Neural cell (in vitro differentiated cells): ENCODE measurements at regions not wholly inside any gene's neighbourhood (a gene's known extent, or its start where the extent isn't known, plus 50 kb on each side); places are given as distances from the start of the nearest gene placed in this dataset.

Source experiments
- H2AFZ ChIP-seq: fragments of 200-600, 300-800 bp; sonication (generic), shearing (Covaris generic); 2 replicates; pipeline ENCODE4 v1.6.0; 2014; ENCODE audit warnings: low read depth, mild to moderate bottlenecking, antibody characterized with exemption, low read length, moderate library complexity
- H3F3A ChIP-seq: fragments of 200-600 bp; shearing (Covaris generic); 2 replicates; pipeline ENCODE4 v1.6.1; 2016; ENCODE audit warnings: mild to moderate bottlenecking, moderate library complexity, mixed read lengths, antibody characterized with exemption, low read length; ENCODE audit not compliant: insufficient read depth, poor library complexity, severe bottlenecking
- H3K27ac ChIP-seq: fragments of 200-600, 300-800 bp; sonication (generic), shearing (Covaris generic); 2 replicates; pipeline ENCODE4 v1.5.1; 2014; ENCODE audit warnings: mild to moderate bottlenecking, low read length, moderate library complexity
- H3K27me3 ChIP-seq: fragments of 300-800, 200-600 bp; sonication (generic), shearing (Covaris generic); 2 replicates; pipeline ENCODE4 v1.6.0; 2014; ENCODE audit warnings: mild to moderate bottlenecking, low read depth, low read length, moderate library complexity; ENCODE audit not compliant: insufficient read depth
- H3K36me3 ChIP-seq: fragments of 300-800, 200-600 bp; sonication (generic), shearing (Covaris generic); 2 replicates; pipeline ENCODE4 v1.5.1; 2014; ENCODE audit warnings: mild to moderate bottlenecking, antibody characterized with exemption, low read length, moderate library complexity; ENCODE audit not compliant: insufficient read depth
- H3K4me2 ChIP-seq: fragments of 300-800, 200-600 bp; sonication (generic), shearing (Covaris generic); 2 replicates; pipeline ENCODE4 v1.6.0; 2014; ENCODE audit warnings: mild to moderate bottlenecking, low read length
- H3K4me3 ChIP-seq: fragments of 300-800, 200-600 bp; sonication (generic), shearing (Covaris generic); 2 replicates; pipeline ENCODE4 v1.5.1; 2014; ENCODE audit warnings: mild to moderate bottlenecking, low read length, moderate library complexity
- H3K79me2 ChIP-seq: fragments of 200-600 bp; shearing (Covaris generic); replicated peaks from 2 replicates; pipeline ENCODE4 v1.6.0; 2014; ENCODE audit warnings: mild to moderate bottlenecking, low read length, moderate library complexity; ENCODE audit not compliant: insufficient read depth
- H3K9ac ChIP-seq: fragments of 300-800, 200-600 bp; sonication (generic), shearing (Covaris generic); 2 replicates; pipeline ENCODE4 v1.6.1; 2016; ENCODE audit warnings: mild to moderate bottlenecking, low read length, mixed read lengths
- H3K9me2 ChIP-seq: fragments of 200-600 bp; shearing (Covaris generic); 2 replicates; pipeline ENCODE4 v1.6.1; 2016; ENCODE audit warnings: mild to moderate bottlenecking, low read length, mixed read lengths; ENCODE audit not compliant: insufficient read depth
- H3K9me3 ChIP-seq: fragments of 200-600, 300-800 bp; sonication (generic), shearing (Covaris generic); 2 replicates; pipeline ENCODE4 v1.6.1; 2016; ENCODE audit warnings: mild to moderate bottlenecking, mixed run types, low read length, moderate library complexity, mixed read lengths
- H4K20me1 ChIP-seq: fragments of 200-600 bp; shearing (Covaris generic); 2 replicates; pipeline ENCODE4 v1.6.1; 2016; ENCODE audit warnings: mild to moderate bottlenecking, mixed run types; ENCODE audit not compliant: insufficient read depth
- EP300 ChIP-seq: fragments of 450-650 bp; conservative IDR thresholded peaks from 2 replicates; pipeline ENCODE4 v1.6.1; 2014; ENCODE audit warnings: antibody characterized with exemption, mild to moderate bottlenecking, moderate library complexity; ENCODE audit not compliant: poor library complexity, severe bottlenecking
- EZH2 ChIP-seq: fragments of 200-600, 300-800 bp; shearing (Covaris generic), sonication (generic); IDR thresholded peaks from 2 replicates; pipeline ENCODE4 v1.6.1; 2014; ENCODE audit warnings: antibody characterized with exemption, low read length, borderline replicate concordance, mild to moderate bottlenecking; ENCODE audit not compliant: insufficient read depth, poor library complexity, severe bottlenecking
- MXI1 ChIP-seq: fragments of 450-650 bp; conservative IDR thresholded peaks from 2 replicates; pipeline ENCODE4 v1.6.1; 2014; ENCODE audit warnings: antibody characterized with exemption, mild to moderate bottlenecking; ENCODE audit not compliant: poor library complexity, severe bottlenecking
- POLR2AphosphoS5 ChIP-seq: IDR thresholded peaks from 2 replicates; pipeline ENCODE4 v1.6.1; 2012
- RAD21 ChIP-seq: fragments of 450-650 bp; conservative IDR thresholded peaks from 2 replicates; pipeline ENCODE4 v1.6.1; 2014; ENCODE audit warnings: antibody characterized with exemption, mild to moderate bottlenecking, moderate library complexity
- SMC3 ChIP-seq: fragments of 450-650 bp; conservative IDR thresholded peaks from 2 replicates; pipeline ENCODE4 v1.6.1; 2014; ENCODE audit warnings: antibody characterized with exemption, mild to moderate bottlenecking, moderate library complexity; ENCODE audit not compliant: poor library complexity
- TAF1 ChIP-seq: IDR thresholded peaks from 2 replicates; pipeline ENCODE4 v1.6.1; 2012; ENCODE audit warnings: low read depth
- TF ChIP-seq, protein P1 (sequence below): IDR thresholded peaks from 2 replicates; pipeline ENCODE4 v1.6.1; 2012; ENCODE audit warnings: borderline replicate concordance
- TF ChIP-seq, protein P2 (sequence below): fragments of 450-650 bp; IDR thresholded peaks from 2 replicates; pipeline ENCODE4 v1.5.1; 2014; ENCODE audit warnings: antibody characterized with exemption, mild to moderate bottlenecking, moderate library complexity; ENCODE audit not compliant: poor library complexity, severe bottlenecking

DNA sequence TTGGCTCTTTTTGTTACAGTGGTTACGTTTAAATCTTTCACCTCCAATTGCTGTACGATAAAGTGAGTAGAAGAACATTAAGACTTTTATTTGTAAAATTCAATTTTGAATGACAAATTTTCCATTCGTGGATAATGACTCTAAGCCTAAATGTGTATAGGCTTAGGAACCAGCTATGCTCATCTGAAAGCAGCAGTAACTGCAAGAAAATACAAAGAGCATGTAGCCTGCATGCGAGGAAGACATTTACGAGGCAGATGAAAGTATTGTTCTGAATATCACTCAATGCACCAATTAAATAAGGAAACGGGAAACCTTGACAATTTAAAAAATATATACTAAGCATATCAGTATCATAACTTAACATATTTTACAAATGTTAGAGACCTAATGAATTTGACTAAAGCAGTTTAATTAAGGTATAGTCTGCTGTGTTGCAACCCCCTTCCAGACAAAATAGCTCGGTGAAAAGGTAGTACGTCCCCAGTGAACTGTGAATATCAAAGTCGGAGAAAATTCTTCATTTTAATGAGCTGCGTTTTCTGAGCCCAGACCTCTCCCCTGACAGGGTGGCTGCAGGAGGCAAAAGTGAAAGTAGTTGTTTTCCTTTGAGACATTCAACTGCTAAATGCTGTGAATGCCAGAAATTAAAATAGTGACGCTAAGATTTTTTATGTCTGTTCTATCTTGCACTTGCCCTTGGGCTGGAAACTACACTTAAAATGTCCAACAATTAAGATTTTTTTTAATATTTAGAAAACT lies 1236.5 kb upstream of the TENM3 start:
- Histone ChIP-seq H3K9me3 (no peaks in the 10 kb centered on the region), H3K4me3 (peak overlapping the region; percentile 50), H3K79me2 (no peaks in the 10 kb centered on the region), H3F3A (no peaks in the 10 kb centered on the region), H3K27me3 (no peaks in the 10 kb centered on the region), H3K36me3 (no peaks in the 10 kb centered on the region), H3K27ac (no peak overlapping the region), H4K20me1 (no peaks in the 10 kb centered on the region), H3K9me2 (no peaks in the 10 kb centered on the region), H3K9ac (peak overlapping the region; percentile 5), H3K4me2 (peak overlapping the region; percentile 18), H2AFZ (no peak overlapping the region)
- TF ChIP-seq, protein P1, sequence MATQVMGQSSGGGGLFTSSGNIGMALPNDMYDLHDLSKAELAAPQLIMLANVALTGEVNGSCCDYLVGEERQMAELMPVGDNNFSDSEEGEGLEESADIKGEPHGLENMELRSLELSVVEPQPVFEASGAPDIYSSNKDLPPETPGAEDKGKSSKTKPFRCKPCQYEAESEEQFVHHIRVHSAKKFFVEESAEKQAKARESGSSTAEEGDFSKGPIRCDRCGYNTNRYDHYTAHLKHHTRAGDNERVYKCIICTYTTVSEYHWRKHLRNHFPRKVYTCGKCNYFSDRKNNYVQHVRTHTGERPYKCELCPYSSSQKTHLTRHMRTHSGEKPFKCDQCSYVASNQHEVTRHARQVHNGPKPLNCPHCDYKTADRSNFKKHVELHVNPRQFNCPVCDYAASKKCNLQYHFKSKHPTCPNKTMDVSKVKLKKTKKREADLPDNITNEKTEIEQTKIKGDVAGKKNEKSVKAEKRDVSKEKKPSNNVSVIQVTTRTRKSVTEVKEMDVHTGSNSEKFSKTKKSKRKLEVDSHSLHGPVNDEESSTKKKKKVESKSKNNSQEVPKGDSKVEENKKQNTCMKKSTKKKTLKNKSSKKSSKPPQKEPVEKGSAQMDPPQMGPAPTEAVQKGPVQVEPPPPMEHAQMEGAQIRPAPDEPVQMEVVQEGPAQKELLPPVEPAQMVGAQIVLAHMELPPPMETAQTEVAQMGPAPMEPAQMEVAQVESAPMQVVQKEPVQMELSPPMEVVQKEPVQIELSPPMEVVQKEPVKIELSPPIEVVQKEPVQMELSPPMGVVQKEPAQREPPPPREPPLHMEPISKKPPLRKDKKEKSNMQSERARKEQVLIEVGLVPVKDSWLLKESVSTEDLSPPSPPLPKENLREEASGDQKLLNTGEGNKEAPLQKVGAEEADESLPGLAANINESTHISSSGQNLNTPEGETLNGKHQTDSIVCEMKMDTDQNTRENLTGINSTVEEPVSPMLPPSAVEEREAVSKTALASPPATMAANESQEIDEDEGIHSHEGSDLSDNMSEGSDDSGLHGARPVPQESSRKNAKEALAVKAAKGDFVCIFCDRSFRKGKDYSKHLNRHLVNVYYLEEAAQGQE, result no peak
- no peak for TF ChIP-seq RAD21

DNA sequence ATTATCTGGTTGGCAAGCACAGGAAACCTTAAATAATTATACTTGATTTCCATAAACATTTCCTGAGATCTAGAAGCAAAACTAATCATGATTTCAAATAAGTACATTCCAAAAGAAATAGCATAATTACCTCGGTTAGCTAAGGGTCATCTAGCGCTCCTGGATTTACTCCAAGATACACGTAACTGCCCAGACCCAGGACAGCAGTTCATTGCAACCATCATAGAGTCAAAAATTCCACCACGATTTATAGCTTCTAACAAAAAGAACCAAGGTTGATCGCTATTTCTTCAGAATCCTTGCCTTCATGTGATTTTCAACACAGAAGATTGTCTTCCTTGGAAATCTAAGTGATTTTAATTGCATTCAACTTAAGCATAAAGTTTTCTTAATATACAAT lies 1235.5 kb upstream of the TENM3 start:
- H3K36me3 ChIP-seq, result no peaks in the 10 kb centered on the region
- no peaks in the 10 kb centered on the region for H3K9me3 ChIP-seq
- no peaks in the 10 kb centered on the region for H4K20me1 ChIP-seq
- TF ChIP-seq, protein P1, result no peak
- TF ChIP-seq RAD21 (no peak), EP300 (no peak), EZH2 (no peak), POLR2AphosphoS5 (no peak), SMC3 (no peak), TAF1 (no peak), MXI1 (no peak)
- TF ChIP-seq, protein P2, sequence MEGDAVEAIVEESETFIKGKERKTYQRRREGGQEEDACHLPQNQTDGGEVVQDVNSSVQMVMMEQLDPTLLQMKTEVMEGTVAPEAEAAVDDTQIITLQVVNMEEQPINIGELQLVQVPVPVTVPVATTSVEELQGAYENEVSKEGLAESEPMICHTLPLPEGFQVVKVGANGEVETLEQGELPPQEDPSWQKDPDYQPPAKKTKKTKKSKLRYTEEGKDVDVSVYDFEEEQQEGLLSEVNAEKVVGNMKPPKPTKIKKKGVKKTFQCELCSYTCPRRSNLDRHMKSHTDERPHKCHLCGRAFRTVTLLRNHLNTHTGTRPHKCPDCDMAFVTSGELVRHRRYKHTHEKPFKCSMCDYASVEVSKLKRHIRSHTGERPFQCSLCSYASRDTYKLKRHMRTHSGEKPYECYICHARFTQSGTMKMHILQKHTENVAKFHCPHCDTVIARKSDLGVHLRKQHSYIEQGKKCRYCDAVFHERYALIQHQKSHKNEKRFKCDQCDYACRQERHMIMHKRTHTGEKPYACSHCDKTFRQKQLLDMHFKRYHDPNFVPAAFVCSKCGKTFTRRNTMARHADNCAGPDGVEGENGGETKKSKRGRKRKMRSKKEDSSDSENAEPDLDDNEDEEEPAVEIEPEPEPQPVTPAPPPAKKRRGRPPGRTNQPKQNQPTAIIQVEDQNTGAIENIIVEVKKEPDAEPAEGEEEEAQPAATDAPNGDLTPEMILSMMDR, result no peak
- H2AFZ ChIP-seq, result no peak overlapping the region
- no peaks in the 10 kb centered on the region for H3K79me2 ChIP-seq
- no peak overlapping the region for H3K27ac ChIP-seq
- H3F3A ChIP-seq, result no peaks in the 10 kb centered on the region
- H3K9me2 ChIP-seq, result no peaks in the 10 kb centered on the region
- no peaks in the 10 kb centered on the region for H3K27me3 ChIP-seq
- H3K4me3 ChIP-seq, result no peak overlapping the region
- H3K9ac ChIP-seq, result no peak overlapping the region
- H3K4me2 ChIP-seq, result no peak overlapping the region
